HFF-Myc (cell line): ENCODE measurements at regions not wholly inside any gene's neighbourhood (a gene's known extent, or its start where the extent isn't known, plus 50 kb on each side); places are given as distances from the start of the nearest gene placed in this dataset.
"Not testable (repeated sequence)": the region's sequence is repeated elsewhere in the genome, so short reads cannot be mapped to it uniquely, and the experiment has no call there.

ENCODE experiments used
- DNase-seq: peaks from one replicate; pipeline ENCODE4 v3.0.0-alpha.2; 2011; ENCODE audit warnings: low read depth; ENCODE audit errors: extremely low read depth
- H3K4me3 ChIP-seq: replicated peaks from 2 replicates; pipeline ENCODE4 v1.5.1; 2011; ENCODE audit warnings: low read depth, mild to moderate bottlenecking, control low read depth, low read length
- TF ChIP-seq, protein P1 (sequence below): IDR thresholded peaks from 2 replicates; pipeline ENCODE4 v1.5.1; 2012; ENCODE audit warnings: mild to moderate bottlenecking, low read depth, low read length, control low read depth; ENCODE audit errors: missing control alignments

DNA sequence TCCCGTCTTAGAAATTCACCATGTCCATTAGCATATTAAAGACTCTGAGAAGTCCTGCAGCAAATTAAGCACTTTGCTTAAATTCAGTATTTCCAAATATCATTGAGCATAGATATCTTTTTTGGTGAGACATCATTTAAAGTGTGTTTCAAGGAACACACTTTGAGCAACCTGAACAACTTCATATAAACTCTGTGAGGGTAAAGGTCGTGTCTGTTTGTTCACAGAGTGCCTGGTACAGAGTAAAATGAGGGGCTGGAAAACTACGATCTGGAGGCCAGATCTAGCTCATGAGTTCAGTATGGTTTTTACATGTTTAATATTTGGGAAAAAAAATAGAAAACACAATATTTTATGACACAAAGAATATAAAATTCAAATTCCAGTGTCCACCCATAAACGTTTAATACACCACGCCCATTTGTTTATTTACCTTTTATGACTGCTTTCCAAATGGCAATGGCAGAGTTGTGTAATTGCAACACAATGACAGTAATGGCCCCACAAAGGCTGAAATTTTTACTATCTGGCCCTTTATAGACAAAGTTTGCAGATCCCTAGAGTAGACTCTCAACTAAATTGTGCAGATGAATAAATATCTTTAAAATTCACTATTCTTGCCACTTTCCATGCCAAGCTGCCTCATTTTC, 67.4 kb downstream of the SNTN start:
- no peak for DNase-seq
- TF ChIP-seq, protein P1, sequence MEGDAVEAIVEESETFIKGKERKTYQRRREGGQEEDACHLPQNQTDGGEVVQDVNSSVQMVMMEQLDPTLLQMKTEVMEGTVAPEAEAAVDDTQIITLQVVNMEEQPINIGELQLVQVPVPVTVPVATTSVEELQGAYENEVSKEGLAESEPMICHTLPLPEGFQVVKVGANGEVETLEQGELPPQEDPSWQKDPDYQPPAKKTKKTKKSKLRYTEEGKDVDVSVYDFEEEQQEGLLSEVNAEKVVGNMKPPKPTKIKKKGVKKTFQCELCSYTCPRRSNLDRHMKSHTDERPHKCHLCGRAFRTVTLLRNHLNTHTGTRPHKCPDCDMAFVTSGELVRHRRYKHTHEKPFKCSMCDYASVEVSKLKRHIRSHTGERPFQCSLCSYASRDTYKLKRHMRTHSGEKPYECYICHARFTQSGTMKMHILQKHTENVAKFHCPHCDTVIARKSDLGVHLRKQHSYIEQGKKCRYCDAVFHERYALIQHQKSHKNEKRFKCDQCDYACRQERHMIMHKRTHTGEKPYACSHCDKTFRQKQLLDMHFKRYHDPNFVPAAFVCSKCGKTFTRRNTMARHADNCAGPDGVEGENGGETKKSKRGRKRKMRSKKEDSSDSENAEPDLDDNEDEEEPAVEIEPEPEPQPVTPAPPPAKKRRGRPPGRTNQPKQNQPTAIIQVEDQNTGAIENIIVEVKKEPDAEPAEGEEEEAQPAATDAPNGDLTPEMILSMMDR = no peak
- H3K4me3 ChIP-seq = no peak overlapping the region

DNA sequence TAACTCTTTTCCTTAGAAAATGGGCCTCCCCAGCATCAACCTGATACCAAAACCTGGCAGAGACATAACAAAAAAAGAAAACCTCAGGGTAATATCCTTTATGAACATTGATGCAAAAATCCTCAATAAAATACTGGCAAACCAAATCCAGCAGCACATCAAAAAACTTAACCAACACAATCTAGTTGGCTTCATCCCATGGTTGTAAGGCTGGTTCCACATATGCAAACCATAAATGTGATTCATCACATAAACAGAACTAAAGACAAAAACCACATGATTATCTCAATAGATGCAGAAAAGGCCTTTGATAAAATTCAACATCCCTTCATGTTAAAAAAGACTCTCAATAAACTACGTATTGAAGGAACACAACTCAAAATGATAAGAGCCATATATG, 68.5 kb downstream of the SNTN start:
- not testable (repeated sequence) for DNase-seq, H3K4me3 ChIP-seq

DNA sequence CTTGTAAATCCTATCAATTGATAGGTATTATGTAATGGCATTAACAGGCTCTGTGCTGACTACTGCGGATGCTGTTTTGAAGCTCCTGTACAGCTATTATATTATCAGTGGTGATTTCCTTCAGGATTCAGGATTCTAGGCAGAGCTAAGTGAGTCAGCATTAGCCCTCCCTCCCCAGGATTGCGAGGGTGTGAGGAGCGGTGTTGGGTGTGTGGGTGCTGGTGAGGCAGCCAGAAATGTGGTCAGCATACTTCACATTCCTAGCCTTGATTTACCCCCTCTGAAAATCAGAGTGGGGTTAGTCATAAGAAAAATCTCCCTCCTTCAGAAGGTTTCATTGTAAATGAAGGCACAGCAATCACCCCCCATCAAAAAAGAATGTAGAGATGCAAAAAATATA, 72.5 kb downstream of the SNTN start:
- TF ChIP-seq, protein P1 = no peak
- DNase-seq = no peak
- no peak overlapping the region for H3K4me3 ChIP-seq

DNA sequence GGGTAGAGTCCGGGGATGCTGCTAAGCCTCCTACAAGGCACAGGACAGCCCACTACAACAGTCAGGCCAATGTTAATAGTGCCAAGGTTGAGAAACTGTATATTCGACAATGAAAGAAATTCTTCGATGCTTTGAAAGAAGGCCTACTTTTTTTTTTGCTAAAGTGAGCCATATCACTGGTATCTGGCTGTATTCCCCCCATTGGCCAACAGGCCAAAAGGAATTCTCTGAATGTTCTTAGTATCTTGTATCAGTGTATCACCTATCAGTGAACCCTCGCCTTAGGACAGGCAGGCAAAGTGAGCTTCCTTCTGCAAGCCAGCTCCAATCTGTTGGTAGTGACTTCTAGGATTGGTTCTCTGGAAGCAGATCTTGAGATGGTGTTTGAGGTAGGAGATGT, 74.2 kb downstream of the SNTN start:
- H3K4me3 ChIP-seq = no peak overlapping the region
- TF ChIP-seq, protein P1 = no peak
- DNase-seq = no peak

DNA sequence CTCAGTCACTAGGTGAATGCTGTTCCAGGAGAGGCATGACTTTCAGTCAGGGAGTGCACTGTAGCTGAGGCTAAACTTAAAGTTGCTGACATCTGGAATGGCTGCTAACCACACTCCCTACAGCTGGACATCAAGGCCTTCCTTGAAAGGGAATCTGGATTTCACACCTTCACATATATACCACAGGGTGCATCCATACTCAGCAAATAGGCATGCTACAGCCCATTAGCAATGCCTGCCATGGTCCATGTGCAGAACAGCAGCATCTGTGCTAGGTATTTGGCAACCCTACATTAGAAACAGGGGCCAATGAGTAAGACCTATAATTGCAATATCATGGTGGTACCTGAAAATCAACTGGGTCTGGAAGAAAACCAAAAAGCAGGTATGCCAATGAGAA, 74.8 kb downstream of the SNTN start:
- TF ChIP-seq, protein P1 = no peak
- DNase-seq = no peak
- H3K4me3 ChIP-seq = no peak overlapping the region

DNA sequence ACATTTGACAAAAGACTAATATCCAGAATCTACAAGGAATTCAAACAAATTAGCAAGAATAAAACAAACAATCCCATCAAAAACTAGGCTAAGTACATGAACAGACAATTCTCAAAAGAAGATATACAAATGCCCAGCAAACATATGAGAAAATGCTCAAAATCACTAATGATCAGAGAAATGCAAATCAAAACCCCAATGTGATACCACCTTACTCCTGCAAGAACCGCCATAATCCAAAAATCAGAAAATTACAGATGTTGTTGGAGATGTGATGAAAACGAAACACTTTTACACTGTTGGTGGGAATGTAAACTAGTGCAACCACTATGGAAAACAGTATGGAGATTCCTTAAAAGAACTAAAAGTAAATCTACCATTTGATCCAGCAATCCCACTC, 79.4 kb downstream of the SNTN start:
- TF ChIP-seq, protein P1 = no peak
- H3K4me3 ChIP-seq = no peak overlapping the region
- no peak for DNase-seq

DNA sequence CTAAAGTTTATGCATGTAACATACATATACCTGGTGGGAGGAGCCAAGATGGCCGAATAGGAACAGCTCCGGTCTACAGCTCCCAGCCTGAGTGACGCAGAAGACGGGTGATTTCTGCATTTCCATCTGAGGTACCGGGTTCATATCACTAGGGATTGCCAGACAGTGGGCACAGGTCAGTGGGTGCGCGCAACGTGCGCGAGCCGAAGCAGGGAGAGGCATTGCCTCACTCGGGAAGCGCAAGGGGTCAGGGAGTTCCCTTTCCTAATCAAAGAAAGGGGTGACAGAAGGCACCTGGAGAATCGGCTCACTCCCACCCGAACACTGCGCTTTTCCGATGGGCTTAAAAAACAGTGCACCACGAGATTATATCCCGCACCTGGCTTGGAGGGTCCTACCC, 80.8 kb downstream of the SNTN start:
- not testable (repeated sequence) for H3K4me3 ChIP-seq, DNase-seq

DNA sequence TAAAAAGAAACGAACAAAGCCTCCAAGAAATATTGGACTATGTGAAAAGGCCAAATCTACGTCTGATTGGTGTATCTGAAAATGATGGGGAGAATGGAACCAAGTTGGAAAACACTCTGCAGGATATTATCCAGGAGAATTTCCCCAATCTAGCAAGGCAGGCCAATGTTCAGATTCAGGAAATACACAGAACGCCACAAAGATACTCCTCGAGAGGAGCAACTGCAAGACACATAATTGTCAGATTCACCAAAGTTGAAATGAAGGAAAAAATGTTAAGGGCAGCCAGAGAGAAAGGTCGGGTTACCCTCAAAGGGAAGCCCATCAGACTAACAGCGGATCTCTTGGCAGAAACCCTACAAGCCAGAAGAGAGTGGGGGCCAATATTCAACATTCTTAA, 82.2 kb downstream of the SNTN start:
- not testable (repeated sequence) for DNase-seq, H3K4me3 ChIP-seq

DNA sequence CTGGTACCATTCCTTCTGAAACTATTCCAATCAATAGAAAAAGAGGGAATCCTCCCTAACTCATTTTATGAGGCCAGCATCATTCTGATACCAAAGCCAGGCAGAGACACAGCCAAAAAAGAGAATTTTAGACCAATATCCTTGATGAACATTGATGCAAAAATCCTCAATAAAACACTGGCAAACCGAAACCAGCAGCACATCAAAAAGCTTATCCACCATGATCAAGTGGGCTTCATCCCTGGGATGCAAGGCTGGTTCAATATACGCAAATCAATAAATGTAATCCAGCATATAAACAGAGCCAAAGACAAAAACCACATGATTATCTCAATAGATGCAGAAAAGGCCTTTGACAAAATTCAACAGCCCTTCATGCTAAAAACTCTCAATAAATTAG, 82.3 kb upstream of the C3orf49 start:
- not testable (repeated sequence) for H3K4me3 ChIP-seq, DNase-seq

DNA sequence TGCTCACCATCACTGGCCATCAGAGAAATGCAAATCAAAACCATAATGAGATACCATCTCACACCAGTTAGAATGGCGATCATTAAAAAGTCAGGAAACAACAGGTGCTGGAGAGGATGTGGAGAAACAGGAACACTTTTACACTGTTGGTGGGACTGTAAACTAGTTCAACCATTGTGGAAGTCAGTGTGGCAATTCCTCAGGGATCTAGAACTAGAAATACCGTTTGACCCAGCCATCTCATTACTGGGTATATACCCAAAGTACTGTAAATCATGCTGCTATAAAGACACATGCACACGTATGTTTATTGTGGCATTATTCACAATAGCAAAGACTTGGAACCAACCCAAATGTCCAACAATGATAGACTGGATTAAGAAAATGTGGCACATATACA, 80.5 kb upstream of the C3orf49 start:
- not testable (repeated sequence) for H3K4me3 ChIP-seq, DNase-seq
